H9 (cell line): ENCODE measurements at regions not wholly inside any gene's neighbourhood (a gene's known extent, or its start where the extent isn't known, plus 50 kb on each side); places are given as distances from the start of the nearest gene placed in this dataset.

Experiments used
- DNase-seq: peaks from one replicate; pipeline ENCODE4 v3.0.0-alpha.2; 2017
- H2AFZ ChIP-seq: one replicate; pipeline ENCODE4 v1.6.1; 2013; ENCODE audit warnings: mild to moderate bottlenecking, low read length, control low read depth, moderate library complexity
- H2AK5ac ChIP-seq: 2 replicates; pipeline ENCODE4 v1.6.1; 2013; ENCODE audit warnings: low read length, control low read depth, mixed read lengths; ENCODE audit not compliant: insufficient read length
- H2BK120ac ChIP-seq: one replicate; pipeline ENCODE4 v1.6.1; 2013; ENCODE audit warnings: low read depth, mild to moderate bottlenecking, low read length, control low read depth, inconsistent platforms; ENCODE audit not compliant: poor library complexity, severe bottlenecking
- H2BK12ac ChIP-seq: 2 replicates; pipeline ENCODE4 v1.6.1; 2013; ENCODE audit warnings: low read length, control low read depth, mixed read lengths, low read depth; ENCODE audit not compliant: insufficient read length
- H2BK15ac ChIP-seq: 2 replicates; pipeline ENCODE4 v1.6.1; 2013; ENCODE audit warnings: low read depth, low read length, control low read depth
- H2BK20ac ChIP-seq: one replicate; pipeline ENCODE4 v1.6.1; 2013; ENCODE audit warnings: low read depth, mild to moderate bottlenecking, low read length, control low read depth, inconsistent platforms; ENCODE audit not compliant: poor library complexity, severe bottlenecking
- H2BK5ac ChIP-seq: 2 replicates; pipeline ENCODE4 v1.6.1; 2013; ENCODE audit warnings: low read length, control low read depth, mixed read lengths; ENCODE audit not compliant: insufficient read length
- H3K14ac ChIP-seq: 2 replicates; pipeline ENCODE4 v1.6.1; 2013; ENCODE audit warnings: low read length, control low read depth; ENCODE audit not compliant: insufficient read depth
- H3K18ac ChIP-seq: 2 replicates; pipeline ENCODE4 v1.6.1; 2013; ENCODE audit warnings: low read depth, mild to moderate bottlenecking, mixed read lengths, low read length, control low read depth; ENCODE audit not compliant: insufficient read length
- H3K23ac ChIP-seq: 2 replicates; pipeline ENCODE4 v1.6.1; 2013; ENCODE audit warnings: low read length, control low read depth, mixed read lengths, low read depth; ENCODE audit not compliant: insufficient read length
- H3K23me2 ChIP-seq: 2 replicates; pipeline ENCODE4 v1.6.1; 2013; ENCODE audit warnings: low read depth, mild to moderate bottlenecking, mixed read lengths, low read length, control low read depth; ENCODE audit not compliant: insufficient read length, poor library complexity, severe bottlenecking
- H3K27ac ChIP-seq: 2 replicates; pipeline ENCODE4 v1.5.1; 2013; ENCODE audit warnings: low read length, control low read depth, mixed read lengths, low read depth; ENCODE audit not compliant: insufficient read length
- H3K27me3 ChIP-seq: 2 replicates; pipeline ENCODE4 v1.6.1; 2013; ENCODE audit warnings: low read length, control low read depth, inconsistent platforms; ENCODE audit not compliant: insufficient read depth
- H3K4ac ChIP-seq: 2 replicates; pipeline ENCODE4 v1.6.1; 2013; ENCODE audit warnings: low read depth, mild to moderate bottlenecking, control low read depth, inconsistent platforms, low read length, moderate library complexity
- H3K4me1 ChIP-seq: 2 replicates; pipeline ENCODE4 v1.6.1; 2013; ENCODE audit warnings: low read length, control low read depth, inconsistent platforms; ENCODE audit not compliant: insufficient read depth
- H3K4me2 ChIP-seq: 2 replicates; pipeline ENCODE4 v1.6.1; 2013; ENCODE audit warnings: low read length, control low read depth, mixed read lengths; ENCODE audit not compliant: insufficient read length, insufficient read depth
- H3K56ac ChIP-seq: 2 replicates; pipeline ENCODE4 v1.6.1; 2013; ENCODE audit warnings: low read depth, mild to moderate bottlenecking, mixed read lengths, low read length, control low read depth; ENCODE audit not compliant: insufficient read length
- H3K79me1 ChIP-seq: 2 replicates; pipeline ENCODE4 v1.6.1; 2013; ENCODE audit warnings: low read depth, mild to moderate bottlenecking, moderate library complexity, low read length, control low read depth, inconsistent platforms; ENCODE audit not compliant: insufficient read depth, poor library complexity, severe bottlenecking
- H3K79me2 ChIP-seq: 2 replicates; pipeline ENCODE4 v1.6.1; 2013; ENCODE audit warnings: low read length, control low read depth, inconsistent platforms; ENCODE audit not compliant: insufficient read depth
- H3K9ac ChIP-seq: 2 replicates; pipeline ENCODE4 v1.6.1; 2013; ENCODE audit warnings: low read length, control low read depth, mixed read lengths; ENCODE audit not compliant: insufficient read length; ENCODE audit errors: extremely low read depth
- H3K9me3 ChIP-seq: one replicate; pipeline ENCODE4 v1.6.1; 2013; ENCODE audit warnings: low read depth, low read length, inconsistent platforms; ENCODE audit not compliant: control insufficient read depth
- H3T11ph ChIP-seq: one replicate; pipeline ENCODE4 v1.6.1; 2013; ENCODE audit warnings: mild to moderate bottlenecking, low read length, control low read depth, inconsistent platforms
- H4K20me1 ChIP-seq: one replicate; pipeline ENCODE4 v1.6.1; 2013; ENCODE audit not compliant: control insufficient read depth, insufficient read length, insufficient read depth
- H4K5ac ChIP-seq: 2 replicates; pipeline ENCODE4 v1.6.1; 2013; ENCODE audit warnings: low read depth, mild to moderate bottlenecking, mixed read lengths, low read length, control low read depth; ENCODE audit not compliant: insufficient read length
- H4K8ac ChIP-seq: replicated peaks from 2 replicates; pipeline ENCODE4 v1.6.1; 2013; ENCODE audit warnings: low read length, control low read depth, mixed read lengths, low read depth; ENCODE audit not compliant: insufficient read length
- H4K91ac ChIP-seq: 2 replicates; pipeline ENCODE4 v1.6.1; 2013; ENCODE audit warnings: low read depth, mild to moderate bottlenecking, moderate library complexity, mixed read lengths, low read length, control low read depth; ENCODE audit not compliant: insufficient read length
- H3K27ac Mint-ChIP-seq, 3 experiments: 2 replicates in 2 of 3; 3 replicates in 1 of 3; pipeline ENCODE4 v1.8.0; 2020 to 2021; ENCODE audit warnings: mixed read lengths in 3 of 3, mild to moderate bottlenecking in 1 of 3, moderate library complexity in 1 of 3
- H3K27me3 Mint-ChIP-seq: 2 replicates; pipeline ENCODE4 v1.8.0; 2021; ENCODE audit warnings: low read depth, mild to moderate bottlenecking, moderate library complexity, mixed read lengths
- H3K36me3 Mint-ChIP-seq, 3 experiments: 2 replicates in 2 of 3; 3 replicates in 1 of 3; pipeline ENCODE4 v1.8.0; 2020 to 2021; ENCODE audit warnings: low read depth in 3 of 3, mixed read lengths in 3 of 3; ENCODE audit not compliant: insufficient read depth in 1 of 3
- H3K4me1 Mint-ChIP-seq, 2 experiments: 2 replicates each; pipeline ENCODE4 v1.8.0; 2020; ENCODE audit warnings: mixed read lengths in 2 of 2
- H3K4me3 Mint-ChIP-seq, 2 experiments: 2 replicates in 1 of 2; 3 replicates in 1 of 2; pipeline ENCODE4 v1.8.0; 2020 to 2021; ENCODE audit warnings: mild to moderate bottlenecking in 2 of 2, mixed read lengths in 2 of 2, moderate library complexity in 1 of 2
- H3K9me3 Mint-ChIP-seq, 2 experiments: 2 replicates in 1 of 2; 3 replicates in 1 of 2; pipeline ENCODE4 v1.8.0; 2020; ENCODE audit warnings: mild to moderate bottlenecking in 2 of 2, mixed read lengths in 2 of 2, moderate library complexity in 1 of 2
- WGBS: extraction: QIAGEN DNeasy Blood & Tissue Kit; methylation state at CpG from one replicate; pipeline ENCODE4 v1.1.7; 2013; ENCODE audit warnings: missing lambda C conversion rate, low lambda C conversion rate, mixed read lengths; ENCODE audit not compliant: insufficient read length; ENCODE audit errors: extremely low coverage; 5-methylcytosine and 5-hydroxymethylcytosine counted together
- TF ChIP-seq, protein P1 (sequence below): fragments of 200-600 bp; sonication (generic); conservative IDR thresholded peaks from 3 replicates; pipeline ENCODE4 v1.8.0; 2021; ENCODE audit warnings: antibody characterized with exemption, mild to moderate bottlenecking

DNA sequence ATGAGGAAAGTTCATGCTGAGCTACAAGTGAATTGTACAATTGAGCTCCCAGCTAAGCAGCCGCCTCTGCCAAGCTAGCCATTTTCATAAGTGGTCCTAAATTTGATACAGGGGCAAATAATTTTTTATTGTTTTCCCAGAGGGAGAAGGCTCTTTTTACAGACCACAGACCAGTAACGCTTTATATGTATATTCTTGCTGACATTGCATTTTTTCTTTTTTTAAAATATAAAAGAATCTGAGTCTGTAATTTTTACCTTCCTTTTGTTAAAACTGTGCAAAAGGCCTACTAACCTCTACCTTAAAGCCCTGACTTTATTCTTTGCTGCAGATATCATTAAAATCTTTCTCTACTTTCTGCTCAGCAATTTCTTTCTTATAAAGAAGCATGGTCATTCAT, 501.2 kb upstream of the INTU start:
- no peak overlapping the region for H2AK5ac ChIP-seq
- peaks cover 2% of the 10 kb centered on the region in 2 experiments; a peak in 3 of 4 replicates for H3K4me1 Mint-ChIP-seq
- no peaks in the 10 kb centered on the region for H3K27me3 Mint-ChIP-seq
- no peak overlapping the region for H3K4me2 ChIP-seq
- DNase-seq = no peak
- H3K23ac ChIP-seq = no peak overlapping the region
- H3K9me3 ChIP-seq = no peaks in the 10 kb centered on the region
- H2BK5ac ChIP-seq = no peak overlapping the region
- H3K79me1 ChIP-seq = no peaks in the 10 kb centered on the region
- H4K91ac ChIP-seq = no peak overlapping the region
- H4K8ac ChIP-seq = no peak overlapping the region
- H3K56ac ChIP-seq = no peak overlapping the region
- no peak overlapping the region for H3K4ac ChIP-seq
- H3K4me3 Mint-ChIP-seq = no peak overlapping the region
- no peaks in the 10 kb centered on the region for H3K27me3 ChIP-seq
- H4K20me1 ChIP-seq = no peaks in the 10 kb centered on the region
- no peak overlapping the region for H2BK120ac ChIP-seq
- no peak overlapping the region for H2BK15ac ChIP-seq
- H2BK12ac ChIP-seq = no peak overlapping the region
- no peak overlapping the region for H2AFZ ChIP-seq
- H3K18ac ChIP-seq = no peak overlapping the region
- no peaks in the 10 kb centered on the region for H3K23me2 ChIP-seq
- no peak overlapping the region for H3K27ac ChIP-seq
- H2BK20ac ChIP-seq = no peak overlapping the region
- peaks cover 0 to 3% of the 10 kb centered on the region in 2 experiments; a peak in 1 of 5 replicates for H3K9me3 Mint-ChIP-seq
- H3K27ac Mint-ChIP-seq = no peak overlapping the region
- H3K9ac ChIP-seq = no peak overlapping the region
- H3K14ac ChIP-seq = no peak overlapping the region
- no peak overlapping the region for H3T11ph ChIP-seq
- no peak overlapping the region for H4K5ac ChIP-seq
- TF ChIP-seq, protein P1, sequence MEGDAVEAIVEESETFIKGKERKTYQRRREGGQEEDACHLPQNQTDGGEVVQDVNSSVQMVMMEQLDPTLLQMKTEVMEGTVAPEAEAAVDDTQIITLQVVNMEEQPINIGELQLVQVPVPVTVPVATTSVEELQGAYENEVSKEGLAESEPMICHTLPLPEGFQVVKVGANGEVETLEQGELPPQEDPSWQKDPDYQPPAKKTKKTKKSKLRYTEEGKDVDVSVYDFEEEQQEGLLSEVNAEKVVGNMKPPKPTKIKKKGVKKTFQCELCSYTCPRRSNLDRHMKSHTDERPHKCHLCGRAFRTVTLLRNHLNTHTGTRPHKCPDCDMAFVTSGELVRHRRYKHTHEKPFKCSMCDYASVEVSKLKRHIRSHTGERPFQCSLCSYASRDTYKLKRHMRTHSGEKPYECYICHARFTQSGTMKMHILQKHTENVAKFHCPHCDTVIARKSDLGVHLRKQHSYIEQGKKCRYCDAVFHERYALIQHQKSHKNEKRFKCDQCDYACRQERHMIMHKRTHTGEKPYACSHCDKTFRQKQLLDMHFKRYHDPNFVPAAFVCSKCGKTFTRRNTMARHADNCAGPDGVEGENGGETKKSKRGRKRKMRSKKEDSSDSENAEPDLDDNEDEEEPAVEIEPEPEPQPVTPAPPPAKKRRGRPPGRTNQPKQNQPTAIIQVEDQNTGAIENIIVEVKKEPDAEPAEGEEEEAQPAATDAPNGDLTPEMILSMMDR = no peak
- no peaks in the 10 kb centered on the region for H3K4me1 ChIP-seq
- no CpG with 5 or more reads among the region's 2 CpGs for WGBS
- H3K79me2 ChIP-seq = no peaks in the 10 kb centered on the region
- peaks cover 0 to 3% (median 2%) of the 10 kb centered on the region in 3 experiments; a peak in 2 of 7 replicates for H3K36me3 Mint-ChIP-seq
